Neural progenitor cell (in vitro differentiated cells): ENCODE measurements at regions not wholly inside any gene's neighbourhood (a gene's known extent, or its start where the extent isn't known, plus 50 kb on each side); places are given as distances from the start of the nearest gene placed in this dataset.

ENCODE experiments used
- EZH2 ChIP-seq: fragments of 200-600 bp; sonication (generic); IDR thresholded peaks from 2 replicates; pipeline ENCODE4 v1.6.1; 2017; ENCODE audit warnings: antibody characterized with exemption, mild to moderate bottlenecking, moderate library complexity
- TF ChIP-seq, protein P1 (sequence below): fragments of 200-600 bp; sonication (generic); IDR thresholded peaks from 2 replicates; pipeline ENCODE4 v1.5.1; 2017; ENCODE audit warnings: antibody characterized with exemption, mild to moderate bottlenecking

- TF ChIP-seq, protein P1, sequence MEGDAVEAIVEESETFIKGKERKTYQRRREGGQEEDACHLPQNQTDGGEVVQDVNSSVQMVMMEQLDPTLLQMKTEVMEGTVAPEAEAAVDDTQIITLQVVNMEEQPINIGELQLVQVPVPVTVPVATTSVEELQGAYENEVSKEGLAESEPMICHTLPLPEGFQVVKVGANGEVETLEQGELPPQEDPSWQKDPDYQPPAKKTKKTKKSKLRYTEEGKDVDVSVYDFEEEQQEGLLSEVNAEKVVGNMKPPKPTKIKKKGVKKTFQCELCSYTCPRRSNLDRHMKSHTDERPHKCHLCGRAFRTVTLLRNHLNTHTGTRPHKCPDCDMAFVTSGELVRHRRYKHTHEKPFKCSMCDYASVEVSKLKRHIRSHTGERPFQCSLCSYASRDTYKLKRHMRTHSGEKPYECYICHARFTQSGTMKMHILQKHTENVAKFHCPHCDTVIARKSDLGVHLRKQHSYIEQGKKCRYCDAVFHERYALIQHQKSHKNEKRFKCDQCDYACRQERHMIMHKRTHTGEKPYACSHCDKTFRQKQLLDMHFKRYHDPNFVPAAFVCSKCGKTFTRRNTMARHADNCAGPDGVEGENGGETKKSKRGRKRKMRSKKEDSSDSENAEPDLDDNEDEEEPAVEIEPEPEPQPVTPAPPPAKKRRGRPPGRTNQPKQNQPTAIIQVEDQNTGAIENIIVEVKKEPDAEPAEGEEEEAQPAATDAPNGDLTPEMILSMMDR = no peak
- no peak for TF ChIP-seq EZH2
Measured at GRCh38 chr2:150063432-150063889, 424.0 kb downstream of the RND3 start.
